ENCODE measurements at regions not wholly inside any gene's neighbourhood (a gene's known extent, or its start where the extent isn't known, plus 50 kb on each side); places are given as distances from the start of the nearest gene placed in this dataset.

- Histone ChIP-seq H3K4me3 (ENCODE audit: low read depth, low read length) (no peak overlapping the region), H3K36me3 (ENCODE audit: control insufficient read depth, insufficient read depth, low read length) (no peaks in the 10 kb centered on the region), H3K27me3 (ENCODE audit: control insufficient read depth, insufficient read depth, low read length) (peaks cover 2% of the 10 kb centered on the region)
- FAIRE-seq (no peak), DNase-seq (ENCODE audit: low read depth) (no peak)
- TF ChIP-seq CTCF (IDR thresholded peaks at IDR 0.05; ENCODE audit: insufficient read depth, low read length, severe bottlenecking): no peak
Observed at GRCh38 chr12:124098101-124098757, 125.2 kb downstream of the ZNF664 start.

- FAIRE-seq (peak; percentile 55), DNase-seq (ENCODE audit: low read depth) (no peak)
- no peak for TF ChIP-seq CTCF (IDR thresholded peaks at IDR 0.05; ENCODE audit: insufficient read depth, low read length, severe bottlenecking)
- H3K36me3 ChIP-seq (ENCODE audit: control insufficient read depth, insufficient read depth, low read length): no peaks in the 10 kb centered on the region
- no peak overlapping the region for H3K4me3 ChIP-seq (ENCODE audit: low read depth, low read length)
- peaks cover 2% of the 10 kb centered on the region for H3K27me3 ChIP-seq (ENCODE audit: control insufficient read depth, insufficient read depth, low read length)
Observed at GRCh38 chr12:124098887-124099286, 125.9 kb downstream of the ZNF664 start.

- no peak for FAIRE-seq
- DNase-seq (ENCODE audit: low read depth): no peak
Observed at GRCh38 chr12:124099661-124100060, 126.6 kb downstream of the ZNF664 start.

GRCh38 chr12:124100572-124101178 is 127.7 kb downstream of the ZNF664 start:
- Histone ChIP-seq H3K27me3 (ENCODE audit: control insufficient read depth, insufficient read depth, low read length) (peaks cover 2% of the 10 kb centered on the region), H3K4me3 (ENCODE audit: low read depth, low read length) (no peak overlapping the region), H3K36me3 (ENCODE audit: control insufficient read depth, insufficient read depth, low read length) (no peaks in the 10 kb centered on the region)
- TF ChIP-seq CTCF (IDR thresholded peaks at IDR 0.05; ENCODE audit: insufficient read depth, low read length, severe bottlenecking): no peak
- no peak for FAIRE-seq
- no peak for DNase-seq (ENCODE audit: low read depth)

More at GRCh38 chr12:124099661-124100060, 126.6 kb downstream of the ZNF664 start:
- Histone ChIP-seq H3K36me3 (ENCODE audit: control insufficient read depth, insufficient read depth, low read length) (no peaks in the 10 kb centered on the region), H3K27me3 (ENCODE audit: control insufficient read depth, insufficient read depth, low read length) (peaks cover 2% of the 10 kb centered on the region), H3K4me3 (ENCODE audit: low read depth, low read length) (no peak overlapping the region)
- TF ChIP-seq CTCF (IDR thresholded peaks at IDR 0.05; ENCODE audit: insufficient read depth, low read length, severe bottlenecking): no peak

GRCh38 chr12:124105546-124105945 is 132.5 kb downstream of the ZNF664 start:
- FAIRE-seq (no peak), DNase-seq (ENCODE audit: low read depth) (no peak)
- TF ChIP-seq CTCF (IDR thresholded peaks at IDR 0.05; ENCODE audit: insufficient read depth, low read length, severe bottlenecking): no peak
- no peak overlapping the region for H3K4me3 ChIP-seq (ENCODE audit: low read depth, low read length)
- no peaks in the 10 kb centered on the region for H3K27me3 ChIP-seq (ENCODE audit: control insufficient read depth, insufficient read depth, low read length)
- no peaks in the 10 kb centered on the region for H3K36me3 ChIP-seq (ENCODE audit: control insufficient read depth, insufficient read depth, low read length)

Measured in bronchial epithelial cell (primary cell).